ENCODE measurements at regions not wholly inside any gene's neighbourhood (a gene's known extent, or its start where the extent isn't known, plus 50 kb on each side); places are given as distances from the start of the nearest gene placed in this dataset.
A peak's percentile ranks its signal among the peaks of the same experiment; 100 is the strongest.
"Not testable (repeated sequence)": the region's sequence is repeated elsewhere in the genome, so short reads cannot be mapped to it uniquely, and the experiment has no call there.

GRCh38 chr21:36260030-36260787 lies 59.8 kb upstream of the MORC3 start:
- Histone ChIP-seq H3K27me3 (ENCODE audit: control insufficient read depth, insufficient read depth, low read length) (no peaks in the 10 kb centered on the region), H3K27ac (ENCODE audit: low read depth, low read length) (peak overlapping the region; percentile 87), H3K9me3 (ENCODE audit: control insufficient read depth, insufficient read depth, low read length) (no peaks in the 10 kb centered on the region), H3K4me1 (ENCODE audit: control insufficient read depth, insufficient read depth, low read length) (peaks cover 5% of the 10 kb centered on the region), H3K36me3 (ENCODE audit: control insufficient read depth, insufficient read depth, low read length) (peaks cover 37% of the 10 kb centered on the region), H3K4me3 (ENCODE audit: low read depth, low read length) (peak overlapping the region; percentile 49)
- 72% methylated on average over 6 of the region's 10 CpGs for WGBS (ENCODE audit: insufficient coverage)
- DNase-seq (ENCODE audit: low read depth in 4 of 6, low spot score in 6 of 6), result peak; percentile 48 to 90 (median 71)

- no peaks in the 10 kb centered on the region for H3K9me3 ChIP-seq (ENCODE audit: control insufficient read depth, insufficient read depth, low read length)
- no peak for DNase-seq (ENCODE audit: low read depth in 4 of 6, low spot score in 6 of 6)
- no peaks in the 10 kb centered on the region for H3K27me3 ChIP-seq (ENCODE audit: control insufficient read depth, insufficient read depth, low read length)
- H3K4me3 ChIP-seq (ENCODE audit: low read depth, low read length), result peak overlapping the region; percentile 49
- WGBS (ENCODE audit: insufficient coverage), result no CpG with 5 or more reads among the region's 5 CpGs
- peaks cover 40% of the 10 kb centered on the region for H3K36me3 ChIP-seq (ENCODE audit: control insufficient read depth, insufficient read depth, low read length)
- peak overlapping the region; percentile 87 for H3K27ac ChIP-seq (ENCODE audit: low read depth, low read length)
- peaks cover 5% of the 10 kb centered on the region for H3K4me1 ChIP-seq (ENCODE audit: control insufficient read depth, insufficient read depth, low read length)
Measured at GRCh38 chr21:36260802-36261201, 59.2 kb upstream of the MORC3 start.

- no peak for DNase-seq (ENCODE audit: low read depth in 4 of 6, low spot score in 6 of 6)
- H3K4me1 ChIP-seq (ENCODE audit: control insufficient read depth, insufficient read depth, low read length), result peaks cover 5% of the 10 kb centered on the region
- H3K36me3 ChIP-seq (ENCODE audit: control insufficient read depth, insufficient read depth, low read length), result peaks cover 43% of the 10 kb centered on the region
- H3K27me3 ChIP-seq (ENCODE audit: control insufficient read depth, insufficient read depth, low read length), result no peaks in the 10 kb centered on the region
- 90% methylated on average over 5 of the region's 5 CpGs for WGBS (ENCODE audit: insufficient coverage)
- H3K4me3 ChIP-seq (ENCODE audit: low read depth, low read length), result no peak overlapping the region
- H3K27ac ChIP-seq (ENCODE audit: low read depth, low read length), result no peak overlapping the region
- no peaks in the 10 kb centered on the region for H3K9me3 ChIP-seq (ENCODE audit: control insufficient read depth, insufficient read depth, low read length)
Measured at GRCh38 chr21:36261459-36261858, 58.5 kb upstream of the MORC3 start.

GRCh38 chr21:36263797-36264196 lies 56.2 kb upstream of the MORC3 start:
- peaks cover 5% of the 10 kb centered on the region for H3K4me1 ChIP-seq (ENCODE audit: control insufficient read depth, insufficient read depth, low read length)
- H3K27me3 ChIP-seq (ENCODE audit: control insufficient read depth, insufficient read depth, low read length), result no peaks in the 10 kb centered on the region
- H3K36me3 ChIP-seq (ENCODE audit: control insufficient read depth, insufficient read depth, low read length), result peaks cover 43% of the 10 kb centered on the region
- no CpG with 5 or more reads among the region's 8 CpGs for WGBS (ENCODE audit: insufficient coverage)
- no peak for DNase-seq (ENCODE audit: low read depth in 4 of 6, low spot score in 6 of 6)
- H3K4me3 ChIP-seq (ENCODE audit: low read depth, low read length), result no peak overlapping the region
- no peak overlapping the region for H3K27ac ChIP-seq (ENCODE audit: low read depth, low read length)
- no peaks in the 10 kb centered on the region for H3K9me3 ChIP-seq (ENCODE audit: control insufficient read depth, insufficient read depth, low read length)

GRCh38 chr21:36265431-36265830 lies 54.6 kb upstream of the MORC3 start:
- no peak for DNase-seq (ENCODE audit: low read depth in 4 of 6, low spot score in 6 of 6)
- WGBS (ENCODE audit: insufficient coverage), result 90% methylated on average over 7 of the region's 9 CpGs
- Histone ChIP-seq H3K4me1 (ENCODE audit: control insufficient read depth, insufficient read depth, low read length) (no peaks in the 10 kb centered on the region), H3K9me3 (ENCODE audit: control insufficient read depth, insufficient read depth, low read length) (no peaks in the 10 kb centered on the region), H3K27me3 (ENCODE audit: control insufficient read depth, insufficient read depth, low read length) (no peaks in the 10 kb centered on the region), H3K27ac (ENCODE audit: low read depth, low read length) (no peak overlapping the region), H3K4me3 (ENCODE audit: low read depth, low read length) (no peak overlapping the region), H3K36me3 (ENCODE audit: control insufficient read depth, insufficient read depth, low read length) (peaks cover 50% of the 10 kb centered on the region)

- not testable (repeated sequence) for H3K4me1 ChIP-seq (ENCODE audit: control insufficient read depth, insufficient read depth, low read length); H3K4me3 ChIP-seq (ENCODE audit: low read depth, low read length); H3K27me3 ChIP-seq (ENCODE audit: control insufficient read depth, insufficient read depth, low read length); H3K27ac ChIP-seq (ENCODE audit: low read depth, low read length); H3K9me3 ChIP-seq (ENCODE audit: control insufficient read depth, insufficient read depth, low read length); DNase-seq (ENCODE audit: low read depth in 4 of 6, low spot score in 6 of 6)
- no CpG with 5 or more reads among the region's 6 CpGs for WGBS (ENCODE audit: insufficient coverage)
- peaks cover 50% of the 10 kb centered on the region for H3K36me3 ChIP-seq (ENCODE audit: control insufficient read depth, insufficient read depth, low read length)
Measured at GRCh38 chr21:36267828-36268227, 52.2 kb upstream of the MORC3 start.

GRCh38 chr21:36268264-36268663 lies 51.7 kb upstream of the MORC3 start:
- 80% methylated on average over 1 of the region's 4 CpGs for WGBS (ENCODE audit: insufficient coverage)
- not testable (repeated sequence) for DNase-seq (ENCODE audit: low read depth in 4 of 6, low spot score in 6 of 6); H3K27me3 ChIP-seq (ENCODE audit: control insufficient read depth, insufficient read depth, low read length); H3K9me3 ChIP-seq (ENCODE audit: control insufficient read depth, insufficient read depth, low read length); H3K27ac ChIP-seq (ENCODE audit: low read depth, low read length); H3K4me3 ChIP-seq (ENCODE audit: low read depth, low read length); H3K4me1 ChIP-seq (ENCODE audit: control insufficient read depth, insufficient read depth, low read length)
- peaks cover 51% of the 10 kb centered on the region for H3K36me3 ChIP-seq (ENCODE audit: control insufficient read depth, insufficient read depth, low read length)

Measured in spinal cord (tissue), 9 donors.